Thyroid gland (tissue), 4 donors: ENCODE measurements at regions not wholly inside any gene's neighbourhood (a gene's known extent, or its start where the extent isn't known, plus 50 kb on each side); places are given as distances from the start of the nearest gene placed in this dataset.

ENCODE experiments used
- CTCF ChIP-seq, 6 experiments: fragments of 200-600 bp in 3 of 6; fragments of 450-650 bp in 3 of 6; sonication (generic) in 3 of 6; IDR thresholded peaks; one replicate each; pipeline ENCODE4 v1.5.1; 2016 to 2019; ENCODE audit warnings: antibody characterized with exemption in 6 of 6, mild to moderate bottlenecking in 2 of 6, inconsistent platforms in 1 of 6, moderate library complexity in 1 of 6
- POLR2A ChIP-seq, 2 donors: fragments of 450-650 bp; IDR thresholded peaks; one replicate each; pipeline ENCODE4 v1.6.1; 2017; ENCODE audit warnings: antibody characterized with exemption in 2 of 2, mild to moderate bottlenecking in 2 of 2, moderate library complexity in 1 of 2

- TF ChIP-seq CTCF (IDR thresholded peaks at IDR 0.05) (no peak), POLR2A (IDR thresholded peaks at IDR 0.05) (no peak)
Observed at GRCh38 chr5:33170411-33170810, 270.4 kb upstream of the TARS1 start.
